ENCODE measurements at regions not wholly inside any gene's neighbourhood (a gene's known extent, or its start where the extent isn't known, plus 50 kb on each side); places are given as distances from the start of the nearest gene placed in this dataset.
A peak's percentile ranks its signal among the peaks of the same experiment; 100 is the strongest.

GRCh38 chr6:163720005-163720404 is 305.5 kb downstream of the QKI start:
- Histone ChIP-seq H3K9me3 (ENCODE audit: control insufficient read depth in 1 of 2, low read length in 2 of 2) (peaks cover 0 to 2% of the 10 kb centered on the region in 2 donors), H3K4me3 (ENCODE audit: low read depth in 1 of 2, low read length in 2 of 2) (no peak overlapping the region), H3K4me1 (ENCODE audit: control insufficient read depth in 1 of 2, insufficient read depth in 2 of 2, low read length in 2 of 2) (no peaks in the 10 kb centered on the region), H3K27ac (ENCODE audit: low read depth, low read length) (no peak overlapping the region), H3K9ac (ENCODE audit: low read depth in 1 of 2, low read length in 2 of 2) (no peak overlapping the region), H3K27me3 (ENCODE audit: control insufficient read depth in 1 of 2, insufficient read depth in 2 of 2, low read length in 2 of 2) (no peaks in the 10 kb centered on the region), H3K36me3 (ENCODE audit: control insufficient read depth in 1 of 2, insufficient read depth in 2 of 2, low read length in 2 of 2) (no peaks in the 10 kb centered on the region)

GRCh38 chr6:163719028-163719742 is 304.7 kb downstream of the QKI start:
- Histone ChIP-seq H3K27ac (ENCODE audit: low read depth, low read length) (no peak overlapping the region), H3K4me3 (ENCODE audit: low read depth in 1 of 2, low read length in 2 of 2) (no peak overlapping the region), H3K36me3 (ENCODE audit: control insufficient read depth in 1 of 2, insufficient read depth in 2 of 2, low read length in 2 of 2) (no peaks in the 10 kb centered on the region), H3K9me3 (ENCODE audit: control insufficient read depth in 1 of 2, low read length in 2 of 2) (peaks cover 0 to 2% of the 10 kb centered on the region in 2 donors), H3K27me3 (ENCODE audit: control insufficient read depth in 1 of 2, insufficient read depth in 2 of 2, low read length in 2 of 2) (no peaks in the 10 kb centered on the region), H3K9ac (ENCODE audit: low read depth in 1 of 2, low read length in 2 of 2) (no peak overlapping the region), H3K4me1 (ENCODE audit: control insufficient read depth in 1 of 2, insufficient read depth in 2 of 2, low read length in 2 of 2) (no peaks in the 10 kb centered on the region)

GRCh38 chr6:163718537-163718936 is 304.0 kb downstream of the QKI start:
- H3K9me3 ChIP-seq (ENCODE audit: control insufficient read depth in 1 of 2, low read length in 2 of 2), result peaks cover 0 to 2% of the 10 kb centered on the region in 2 donors
- H3K9ac ChIP-seq (ENCODE audit: low read depth in 1 of 2, low read length in 2 of 2), result no peak overlapping the region
- H3K4me1 ChIP-seq (ENCODE audit: control insufficient read depth in 1 of 2, insufficient read depth in 2 of 2, low read length in 2 of 2), result no peaks in the 10 kb centered on the region
- no peaks in the 10 kb centered on the region for H3K36me3 ChIP-seq (ENCODE audit: control insufficient read depth in 1 of 2, insufficient read depth in 2 of 2, low read length in 2 of 2)
- no peak overlapping the region for H3K4me3 ChIP-seq (ENCODE audit: low read depth in 1 of 2, low read length in 2 of 2)
- H3K27me3 ChIP-seq (ENCODE audit: control insufficient read depth in 1 of 2, insufficient read depth in 2 of 2, low read length in 2 of 2), result no peaks in the 10 kb centered on the region
- no peak overlapping the region for H3K27ac ChIP-seq (ENCODE audit: low read depth, low read length)

- Histone ChIP-seq H3K9ac (ENCODE audit: low read depth in 1 of 2, low read length in 2 of 2) (no peak overlapping the region), H3K27ac (ENCODE audit: low read depth, low read length) (no peak overlapping the region), H3K27me3 (ENCODE audit: control insufficient read depth in 1 of 2, insufficient read depth in 2 of 2, low read length in 2 of 2) (no peaks in the 10 kb centered on the region), H3K4me1 (ENCODE audit: control insufficient read depth in 1 of 2, insufficient read depth in 2 of 2, low read length in 2 of 2) (peaks cover 0 to 4% of the 10 kb centered on the region in 2 donors), H3K9me3 (ENCODE audit: control insufficient read depth in 1 of 2, low read length in 2 of 2) (peaks cover 0 to 2% of the 10 kb centered on the region in 2 donors), H3K36me3 (ENCODE audit: control insufficient read depth in 1 of 2, insufficient read depth in 2 of 2, low read length in 2 of 2) (no peaks in the 10 kb centered on the region), H3K4me3 (ENCODE audit: low read depth in 1 of 2, low read length in 2 of 2) (no peak overlapping the region)
These were observed 302.7 kb downstream of the QKI start for GRCh38 chr6:163717106-163717764.

- Histone ChIP-seq H3K9ac (ENCODE audit: low read depth in 1 of 2, low read length in 2 of 2) (no peak overlapping the region), H3K27ac (ENCODE audit: low read depth, low read length) (no peak overlapping the region), H3K4me3 (ENCODE audit: low read depth in 1 of 2, low read length in 2 of 2) (no peak overlapping the region), H3K9me3 (ENCODE audit: control insufficient read depth in 1 of 2, low read length in 2 of 2) (peaks cover 0 to 2% of the 10 kb centered on the region in 2 donors), H3K27me3 (ENCODE audit: control insufficient read depth in 1 of 2, insufficient read depth in 2 of 2, low read length in 2 of 2) (no peaks in the 10 kb centered on the region), H3K36me3 (ENCODE audit: control insufficient read depth in 1 of 2, insufficient read depth in 2 of 2, low read length in 2 of 2) (no peaks in the 10 kb centered on the region), H3K4me1 (ENCODE audit: control insufficient read depth in 1 of 2, insufficient read depth in 2 of 2, low read length in 2 of 2) (peaks cover 4 to 5% of the 10 kb centered on the region in 2 donors)
These were observed 302.2 kb downstream of the QKI start for GRCh38 chr6:163716690-163717089.

GRCh38 chr6:163715846-163716245 is 301.3 kb downstream of the QKI start:
- Histone ChIP-seq H3K9me3 (ENCODE audit: control insufficient read depth in 1 of 2, low read length in 2 of 2) (peaks cover 0 to 2% of the 10 kb centered on the region in 2 donors), H3K36me3 (ENCODE audit: control insufficient read depth in 1 of 2, insufficient read depth in 2 of 2, low read length in 2 of 2) (no peaks in the 10 kb centered on the region), H3K27me3 (ENCODE audit: control insufficient read depth in 1 of 2, insufficient read depth in 2 of 2, low read length in 2 of 2) (no peaks in the 10 kb centered on the region), H3K9ac (ENCODE audit: low read depth in 1 of 2, low read length in 2 of 2) (no peak overlapping the region), H3K27ac (ENCODE audit: low read depth, low read length) (no peak overlapping the region), H3K4me1 (ENCODE audit: control insufficient read depth in 1 of 2, insufficient read depth in 2 of 2, low read length in 2 of 2) (peaks cover 4 to 13% of the 10 kb centered on the region in 2 donors), H3K4me3 (ENCODE audit: low read depth in 1 of 2, low read length in 2 of 2) (no peak overlapping the region)

GRCh38 chr6:163714179-163714578 is 299.7 kb downstream of the QKI start:
- no peaks in the 10 kb centered on the region for H3K27me3 ChIP-seq (ENCODE audit: control insufficient read depth in 1 of 2, insufficient read depth in 2 of 2, low read length in 2 of 2)
- peaks cover 4 to 14% of the 10 kb centered on the region in 2 donors for H3K4me1 ChIP-seq (ENCODE audit: control insufficient read depth in 1 of 2, insufficient read depth in 2 of 2, low read length in 2 of 2)
- no peak overlapping the region for H3K4me3 ChIP-seq (ENCODE audit: low read depth in 1 of 2, low read length in 2 of 2)
- H3K27ac ChIP-seq (ENCODE audit: low read depth, low read length), result no peak overlapping the region
- no peaks in the 10 kb centered on the region for H3K9me3 ChIP-seq (ENCODE audit: control insufficient read depth in 1 of 2, low read length in 2 of 2)
- no peaks in the 10 kb centered on the region for H3K36me3 ChIP-seq (ENCODE audit: control insufficient read depth in 1 of 2, insufficient read depth in 2 of 2, low read length in 2 of 2)
- H3K9ac ChIP-seq (ENCODE audit: low read depth in 1 of 2, low read length in 2 of 2), result no peak overlapping the region

GRCh38 chr6:163712981-163713380 is 298.5 kb downstream of the QKI start:
- Histone ChIP-seq H3K9ac (ENCODE audit: low read depth in 1 of 2, low read length in 2 of 2) (no peak overlapping the region), H3K27me3 (ENCODE audit: control insufficient read depth in 1 of 2, insufficient read depth in 2 of 2, low read length in 2 of 2) (no peaks in the 10 kb centered on the region), H3K36me3 (ENCODE audit: control insufficient read depth in 1 of 2, insufficient read depth in 2 of 2, low read length in 2 of 2) (no peaks in the 10 kb centered on the region), H3K9me3 (ENCODE audit: control insufficient read depth in 1 of 2, low read length in 2 of 2) (no peaks in the 10 kb centered on the region), H3K27ac (ENCODE audit: low read depth, low read length) (no peak overlapping the region), H3K4me3 (ENCODE audit: low read depth in 1 of 2, low read length in 2 of 2) (no peak overlapping the region), H3K4me1 (ENCODE audit: control insufficient read depth in 1 of 2, insufficient read depth in 2 of 2, low read length in 2 of 2) (peaks cover 4 to 14% of the 10 kb centered on the region in 2 donors)

GRCh38 chr6:163712566-163712961 is 298.0 kb downstream of the QKI start:
- no peak overlapping the region for H3K27ac ChIP-seq (ENCODE audit: low read depth, low read length)
- no peak overlapping the region for H3K9ac ChIP-seq (ENCODE audit: low read depth in 1 of 2, low read length in 2 of 2)
- peak overlapping the region in 1 of 2 donors; percentile 6 for H3K4me3 ChIP-seq (ENCODE audit: low read depth in 1 of 2, low read length in 2 of 2)

More at GRCh38 chr6:163712566-163712961, 298.0 kb downstream of the QKI start:
- peaks cover 7 to 14% of the 10 kb centered on the region in 2 donors for H3K4me1 ChIP-seq (ENCODE audit: control insufficient read depth in 1 of 2, insufficient read depth in 2 of 2, low read length in 2 of 2)
- H3K9me3 ChIP-seq (ENCODE audit: control insufficient read depth in 1 of 2, low read length in 2 of 2), result no peaks in the 10 kb centered on the region
- no peaks in the 10 kb centered on the region for H3K27me3 ChIP-seq (ENCODE audit: control insufficient read depth in 1 of 2, insufficient read depth in 2 of 2, low read length in 2 of 2)
- no peaks in the 10 kb centered on the region for H3K36me3 ChIP-seq (ENCODE audit: control insufficient read depth in 1 of 2, insufficient read depth in 2 of 2, low read length in 2 of 2)
